IPS-18c (cell line): ENCODE measurements at regions not wholly inside any gene's neighbourhood (a gene's known extent, or its start where the extent isn't known, plus 50 kb on each side); places are given as distances from the start of the nearest gene placed in this dataset.

ENCODE experiments used
- H3K4me3 ChIP-seq: 2 replicates; pipeline ENCODE4 v1.7.0; 2013; ENCODE audit warnings: low read depth, mild to moderate bottlenecking, low read length, moderate library complexity; ENCODE audit not compliant: insufficient read depth
- H3K9me3 ChIP-seq: one replicate; pipeline ENCODE4 v1.6.1; 2013; ENCODE audit warnings: mild to moderate bottlenecking, low read length, moderate library complexity; ENCODE audit not compliant: control insufficient read depth, insufficient read depth

GRCh38 chr5:89452081-89452480, 569.1 kb upstream of the MEF2C start:
- H3K4me3 ChIP-seq: no peak overlapping the region
- no peaks in the 10 kb centered on the region for H3K9me3 ChIP-seq

GRCh38 chr5:89451263-89451662, 568.3 kb upstream of the MEF2C start:
- Histone ChIP-seq H3K9me3 (no peaks in the 10 kb centered on the region), H3K4me3 (no peak overlapping the region)

- Histone ChIP-seq H3K4me3 (no peak overlapping the region), H3K9me3 (no peaks in the 10 kb centered on the region)
Measured at GRCh38 chr5:89450149-89450538, 567.2 kb upstream of the MEF2C start.

DNA sequence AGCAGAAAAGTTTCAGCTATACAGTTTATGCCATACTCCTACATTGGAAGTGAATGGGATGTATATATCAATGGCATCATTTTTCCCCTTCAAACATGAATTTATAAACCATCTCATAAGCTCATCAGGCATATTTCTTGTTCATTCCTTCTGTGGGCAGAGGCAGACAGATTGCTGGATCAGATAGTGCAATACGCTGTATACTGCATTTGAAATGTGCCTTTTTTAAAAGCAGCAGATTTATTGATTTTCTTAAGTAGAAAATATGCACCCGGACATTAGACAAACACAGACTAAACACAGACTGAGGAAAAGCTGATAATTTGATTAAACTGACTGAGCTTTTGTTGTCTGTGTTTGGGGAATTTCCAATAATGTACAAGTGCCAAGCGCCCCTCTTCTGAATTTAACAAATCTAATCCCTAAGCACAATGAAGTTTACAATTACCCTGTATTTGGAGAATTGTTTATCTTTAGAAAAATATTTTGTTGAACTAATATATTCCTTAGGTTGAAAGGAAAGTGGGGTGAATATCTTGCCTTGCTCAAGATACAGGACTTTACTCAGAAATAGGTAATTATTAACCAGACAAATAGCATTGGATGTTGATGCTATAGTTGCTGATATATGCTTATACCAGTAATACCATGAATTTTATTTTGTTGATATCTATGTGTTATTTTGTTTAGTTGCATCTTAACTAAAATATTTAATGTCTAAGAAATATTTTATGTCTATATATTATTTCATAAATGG, 566.6 kb upstream of the MEF2C start:
- Histone ChIP-seq H3K4me3 (no peak overlapping the region), H3K9me3 (no peaks in the 10 kb centered on the region)

DNA sequence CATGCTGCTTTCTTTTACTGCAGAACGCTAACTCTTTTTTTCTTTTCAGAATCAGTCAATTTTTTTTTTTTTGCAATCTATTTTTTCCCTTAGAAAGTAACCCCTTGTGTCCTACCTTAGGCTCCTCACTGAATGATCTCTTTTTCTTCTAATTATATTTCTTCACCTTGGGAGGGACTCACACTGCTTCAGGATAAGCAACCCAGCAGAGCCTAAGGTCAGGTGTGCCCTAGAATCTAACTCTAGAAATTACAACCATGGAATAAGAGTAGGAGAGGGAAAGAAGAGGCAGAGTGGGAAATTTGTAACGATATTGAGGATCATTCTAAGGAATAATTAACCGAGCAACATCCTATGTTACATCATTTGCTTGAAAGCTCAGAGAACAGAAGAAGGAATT, 564.0 kb upstream of the MEF2C start:
- Histone ChIP-seq H3K4me3 (no peak overlapping the region), H3K9me3 (no peaks in the 10 kb centered on the region)

DNA sequence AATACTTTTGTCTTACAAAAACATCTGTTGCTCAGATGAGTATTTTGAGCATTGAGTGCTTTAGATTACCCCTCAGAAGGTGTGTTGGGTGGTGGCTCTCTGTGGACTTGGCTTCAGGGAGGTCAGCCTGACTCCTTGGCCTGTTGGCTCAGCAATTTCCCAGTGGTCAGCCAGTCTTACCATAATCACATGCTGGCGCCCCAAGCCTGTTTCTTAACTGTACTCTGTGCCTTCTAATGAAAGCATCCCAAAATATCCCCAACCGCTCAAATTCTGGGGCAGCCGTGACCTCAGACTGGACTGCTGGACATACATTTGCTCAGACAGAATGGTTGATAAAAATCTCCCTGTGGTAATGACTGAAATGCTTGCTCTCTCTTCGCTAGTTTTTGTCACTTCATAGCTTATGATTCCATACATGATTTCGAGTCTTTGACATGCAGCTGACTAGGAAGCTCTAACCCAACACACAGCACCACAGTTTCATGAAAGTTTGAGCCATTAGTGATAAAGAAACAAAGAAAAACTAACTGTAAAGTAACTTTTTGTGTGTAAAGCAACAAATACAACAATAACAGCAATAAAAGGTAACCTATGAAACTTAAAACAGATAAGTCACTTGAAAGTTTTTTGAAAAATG, 562.2 kb upstream of the MEF2C start:
- no peak overlapping the region for H3K4me3 ChIP-seq

DNA sequence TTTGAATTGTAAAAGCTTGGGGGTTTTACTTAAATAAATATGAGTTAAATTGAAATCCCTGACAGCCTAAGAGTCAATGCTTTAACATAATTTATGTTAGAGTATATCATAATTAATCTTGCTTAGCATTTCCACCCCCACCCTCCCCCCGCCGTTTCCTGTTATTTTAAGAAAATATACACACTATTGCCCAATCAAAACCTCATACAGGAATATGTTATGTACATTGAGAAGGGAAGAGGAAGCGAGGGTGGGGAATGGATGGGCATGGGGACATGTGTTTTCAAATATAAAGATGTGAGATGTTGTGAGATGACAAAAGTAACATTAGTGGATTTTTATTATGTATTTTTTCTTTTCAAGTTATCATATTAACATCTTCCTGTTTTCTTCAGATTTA, 561.1 kb upstream of the MEF2C start:
- no peaks in the 10 kb centered on the region for H3K9me3 ChIP-seq

More for the DNA sequence above, 562.2 kb upstream of the MEF2C start:
- no peaks in the 10 kb centered on the region for H3K9me3 ChIP-seq

DNA sequence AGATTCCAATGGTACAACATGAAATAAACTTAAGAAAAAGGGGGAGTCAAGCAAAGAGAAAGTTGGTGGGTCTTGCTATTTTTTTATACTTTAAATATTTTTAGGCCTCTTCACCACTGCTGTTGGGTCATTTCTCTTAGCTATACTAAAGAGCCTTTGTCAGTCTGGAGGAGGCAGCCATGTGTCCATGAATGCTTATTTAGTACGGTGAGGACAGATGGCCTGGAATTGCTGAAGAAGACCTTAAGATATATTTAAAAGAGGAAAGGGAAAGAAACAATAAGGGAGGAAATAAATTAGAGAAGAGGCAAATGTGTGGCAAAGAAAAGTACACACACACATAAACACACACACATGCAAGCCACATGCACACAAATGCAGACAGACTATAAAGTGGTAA, 560.5 kb upstream of the MEF2C start:
- H3K9me3 ChIP-seq: no peaks in the 10 kb centered on the region
- no peak overlapping the region for H3K4me3 ChIP-seq

More for the DNA sequence above, 561.1 kb upstream of the MEF2C start:
- H3K4me3 ChIP-seq: no peak overlapping the region

DNA sequence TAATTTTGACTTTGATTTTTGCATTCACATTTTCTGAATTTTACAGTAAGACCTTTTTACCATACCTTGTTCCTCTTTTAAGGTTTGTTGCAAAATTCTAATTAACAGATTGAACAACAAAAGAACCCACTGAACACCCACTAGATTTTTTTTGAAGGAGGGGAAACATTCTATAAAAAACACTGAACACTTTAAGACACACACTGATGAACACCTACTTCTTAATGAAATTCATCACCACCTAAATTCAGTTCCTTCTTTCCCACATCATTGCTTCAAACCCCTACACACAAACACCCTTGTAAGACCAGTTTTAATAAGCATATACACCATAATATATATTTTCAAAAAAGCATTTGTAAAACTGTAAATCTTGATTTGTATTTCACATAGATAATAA, 559.0 kb upstream of the MEF2C start:
- no peak overlapping the region for H3K4me3 ChIP-seq
- H3K9me3 ChIP-seq: no peaks in the 10 kb centered on the region

DNA sequence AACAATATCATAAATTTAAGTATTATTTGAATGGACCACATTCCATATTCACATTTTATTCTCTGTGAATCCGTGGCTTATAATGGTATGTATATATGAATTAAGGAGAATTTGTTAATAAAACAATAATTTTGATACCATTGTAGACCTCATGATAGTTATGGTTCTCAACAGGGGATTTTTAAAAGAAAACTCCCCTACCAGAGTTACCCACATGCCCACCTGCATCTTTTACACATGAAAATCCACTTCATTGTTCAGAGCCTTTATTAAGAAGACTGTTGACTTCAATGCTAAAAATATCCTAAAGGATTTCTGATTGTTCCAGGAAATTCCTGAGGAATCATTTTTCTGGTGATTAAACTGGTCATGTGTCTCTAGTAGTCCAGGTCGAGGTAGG, 557.7 kb upstream of the MEF2C start:
- no peaks in the 10 kb centered on the region for H3K9me3 ChIP-seq
- no peak overlapping the region for H3K4me3 ChIP-seq

DNA sequence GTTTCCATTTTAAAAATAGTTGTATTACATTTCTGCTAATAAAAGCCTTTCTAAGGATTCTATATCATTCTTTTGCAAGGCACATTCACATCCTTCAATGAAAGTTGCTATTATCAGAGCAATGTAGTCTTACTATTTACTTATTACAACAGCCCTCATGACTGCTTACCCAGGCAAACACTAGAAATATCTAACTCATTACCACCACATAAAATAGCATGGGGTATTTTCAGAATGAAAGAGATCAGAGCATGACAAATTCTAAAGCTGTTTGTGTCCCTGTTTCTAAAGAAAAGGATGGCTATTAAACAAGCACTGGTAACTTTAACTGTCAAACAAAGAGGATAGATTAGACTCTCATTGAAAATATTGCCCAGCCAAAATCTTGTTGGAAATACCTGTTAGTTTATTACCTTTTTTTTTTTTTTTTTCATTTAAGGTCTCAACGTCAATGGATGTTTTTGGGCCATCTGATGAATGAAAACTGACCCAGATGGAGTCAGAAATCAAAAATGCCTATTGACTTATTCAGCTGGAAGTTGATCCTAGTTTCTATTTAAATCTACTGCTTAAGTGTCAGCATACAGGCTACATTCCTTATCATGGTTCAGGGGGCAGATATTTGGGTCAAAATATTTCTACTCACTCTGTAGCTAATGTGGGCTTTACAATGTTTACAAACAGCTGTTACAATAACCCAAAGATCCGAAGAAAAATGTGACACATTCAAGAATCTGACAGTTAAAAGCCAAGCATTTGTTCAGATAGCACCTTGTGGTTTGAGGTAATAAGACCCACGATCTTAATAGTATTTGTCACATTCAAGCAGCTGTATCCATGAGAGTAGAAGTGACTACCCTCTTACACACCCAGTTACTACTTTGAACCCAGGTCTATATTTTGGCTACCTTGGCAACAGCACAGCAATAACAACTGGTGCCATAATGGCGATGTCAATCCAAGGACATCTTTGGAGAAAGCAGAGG, 554.8 kb upstream of the MEF2C start:
- Histone ChIP-seq H3K9me3 (no peaks in the 10 kb centered on the region), H3K4me3 (no peak overlapping the region)

GRCh38 chr5:89436464-89436863, 553.5 kb upstream of the MEF2C start:
- Histone ChIP-seq H3K4me3 (no peak overlapping the region), H3K9me3 (no peaks in the 10 kb centered on the region)

DNA sequence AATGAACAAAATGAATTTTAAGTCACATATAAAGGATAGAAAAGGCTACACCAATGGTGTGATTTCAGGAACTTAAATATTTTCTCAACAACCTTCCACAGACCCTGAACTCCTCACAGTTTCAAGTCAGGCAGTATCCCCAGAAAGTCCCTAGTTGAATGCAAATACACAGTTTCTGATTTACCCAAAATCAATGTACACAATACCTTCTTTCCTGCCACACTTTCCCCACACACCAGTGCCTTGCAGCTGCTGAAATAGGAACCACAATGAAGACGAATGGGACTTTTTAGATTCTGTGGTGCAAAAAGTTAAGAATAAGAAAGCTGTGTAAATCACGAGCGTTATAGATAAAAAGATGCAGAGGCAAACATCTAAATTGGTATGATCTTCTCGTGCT, 552.4 kb upstream of the MEF2C start:
- Histone ChIP-seq H3K9me3 (no peaks in the 10 kb centered on the region), H3K4me3 (no peak overlapping the region)

GRCh38 chr5:89428624-89429023, 545.6 kb upstream of the MEF2C start:
- Histone ChIP-seq H3K4me3 (no peak overlapping the region), H3K9me3 (no peaks in the 10 kb centered on the region)

DNA sequence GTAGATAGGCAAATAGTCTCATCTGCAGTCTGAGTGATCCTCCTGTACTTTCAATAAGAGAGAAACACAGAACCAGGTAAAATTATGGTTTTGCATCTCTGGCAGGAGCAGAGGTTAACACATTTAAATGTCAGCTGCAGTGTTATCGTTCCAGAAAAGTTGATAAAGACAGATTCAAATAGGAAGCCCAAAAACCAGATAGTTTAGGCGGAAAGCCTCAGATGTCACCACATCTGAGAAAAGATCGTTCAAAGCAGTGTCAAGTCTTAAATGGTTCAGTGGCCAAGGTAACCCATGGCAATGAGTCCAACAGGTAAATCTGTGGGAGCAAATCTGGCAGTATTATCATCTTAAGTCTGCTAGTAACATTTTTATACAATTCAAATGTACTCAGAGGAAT, 542.1 kb upstream of the MEF2C start:
- Histone ChIP-seq H3K9me3 (no peaks in the 10 kb centered on the region), H3K4me3 (no peak overlapping the region)

GRCh38 chr5:89421035-89421434, 538.1 kb upstream of the MEF2C start:
- Histone ChIP-seq H3K9me3 (no peaks in the 10 kb centered on the region), H3K4me3 (no peak overlapping the region)

GRCh38 chr5:89418407-89419085, 535.6 kb upstream of the MEF2C start:
- H3K9me3 ChIP-seq: no peaks in the 10 kb centered on the region
- no peak overlapping the region for H3K4me3 ChIP-seq
